ENCODE measurements at regions not wholly inside any gene's neighbourhood (a gene's known extent, or its start where the extent isn't known, plus 50 kb on each side); places are given as distances from the start of the nearest gene placed in this dataset.
A peak's percentile ranks its signal among the peaks of the same experiment; 100 is the strongest.

- Histone ChIP-seq H3K4me3 (ENCODE audit: low read depth, low read length) (no peak overlapping the region), H3K27ac (ENCODE audit: extremely low read depth, low read depth, low read length) (no peak overlapping the region), H3K36me3 (ENCODE audit: control insufficient read depth in 2 of 2, insufficient read depth in 1 of 2, low read length in 2 of 2) (no peaks in the 10 kb centered on the region), H3K9me3 (ENCODE audit: control insufficient read depth, insufficient read depth, low read depth, low read length) (no peaks in the 10 kb centered on the region; the same call in 1 of the 2 replicates), H3K4me1 (ENCODE audit: control insufficient read depth, insufficient read depth, low read length) (no peaks in the 10 kb centered on the region)
- ChIA-PET POLR2A (no interaction called here), CTCF (interaction anchor here (1.2 to 5.5 kb wide), 3 partner anchors 10 to 890 kb away, joined by 4 to 40 read pairs (median 4); no protein-coding TSS in a partner anchor)
- TF ChIP-seq ZNF391 (tag by site-specific recombination; IDR thresholded peaks at IDR 0.05; ENCODE audit: borderline replicate concordance, low read depth) = no peak
- TF ChIP-seq ZNF335 (tag by site-specific recombination; conservative IDR thresholded peaks at IDR 0.05) = no peak
- TF ChIP-seq ZNF2 (tag by site-specific recombination; IDR thresholded peaks at IDR 0.05) = no peak
- no peak for TF ChIP-seq YY1 (tag by site-specific recombination; IDR thresholded peaks at IDR 0.05)
- TF ChIP-seq ZNF521 (tag by site-specific recombination; IDR thresholded peaks at IDR 0.05) = no peak
Measured at GRCh38 chr6:84432619-84433018, 205.2 kb upstream of the CEP162 start.

DNA sequence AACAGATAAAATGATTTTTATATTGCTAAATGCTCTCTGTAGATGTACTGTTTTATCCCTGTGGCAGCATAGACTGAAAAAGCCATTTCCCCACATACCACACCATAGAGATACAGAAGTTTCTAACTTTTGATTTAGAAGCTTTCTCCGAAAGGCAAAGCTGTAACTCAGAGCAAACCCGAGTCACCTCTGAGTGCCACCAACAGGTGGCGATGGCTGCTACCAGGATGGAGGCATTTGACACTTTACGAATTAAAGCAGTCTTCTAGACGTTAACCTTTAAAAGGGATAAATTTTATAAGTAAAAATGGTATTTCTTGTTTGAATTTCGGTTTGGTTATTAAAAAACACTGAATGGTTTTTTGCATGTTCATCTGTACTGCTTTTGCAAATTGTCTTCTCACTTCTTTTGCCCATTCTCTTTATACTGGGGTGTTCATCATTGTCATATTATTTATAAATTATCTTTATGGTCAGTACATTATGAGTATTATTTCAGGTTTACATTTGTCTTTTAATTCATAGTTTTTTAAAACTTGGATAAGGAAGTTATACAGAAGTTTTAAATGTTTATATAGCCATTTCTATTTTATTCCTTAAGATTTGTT is 201.0 kb upstream of the CEP162 start:
- H3K4me1 ChIP-seq (ENCODE audit: control insufficient read depth, insufficient read depth, low read length) = peaks cover 11% of the 10 kb centered on the region
- H3K36me3 ChIP-seq (ENCODE audit: control insufficient read depth in 2 of 2, insufficient read depth in 1 of 2, low read length in 2 of 2) = no peaks in the 10 kb centered on the region
- POLR2A ChIA-PET = no interaction called here
- CTCF ChIA-PET = interaction anchor here (0.5 to 1.9 kb wide), 27 partner anchors 9 to 1291 kb away, joined by 3 to 12 read pairs (median 4); no protein-coding TSS in a partner anchor
- no peak overlapping the region for H3K27ac ChIP-seq (ENCODE audit: extremely low read depth, low read depth, low read length)
- TF ChIP-seq ZNF791 (tag by site-specific recombination; IDR thresholded peaks at IDR 0.05) (no peak), ZNF530 (tag by site-specific recombination; IDR thresholded peaks at IDR 0.05; ENCODE audit: low read depth) (no peak), SCRT2 (tag by site-specific recombination; IDR thresholded peaks at IDR 0.05) (peak; percentile 89), ZNF10 (tag by site-specific recombination; IDR thresholded peaks at IDR 0.05) (no peak), MEIS1 (CRISPR knock-in tag; IDR thresholded peaks at IDR 0.05; ENCODE audit: borderline replicate concordance) (no peak), ZNF660 (tag by site-specific recombination; IDR thresholded peaks at IDR 0.05) (peak; percentile 57; the same call in 1 of the 2 replicates), ZNF239 (tag by site-specific recombination; IDR thresholded peaks at IDR 0.05) (no peak), ZNF362 (tag by site-specific recombination; IDR thresholded peaks at IDR 0.05) (no peak), KLF10 (tag by site-specific recombination; IDR thresholded peaks at IDR 0.05) (no peak), ZNF2 (tag by site-specific recombination; IDR thresholded peaks at IDR 0.05) (no peak), ZNF654 (tag by site-specific recombination; IDR thresholded peaks at IDR 0.05; ENCODE audit: low read depth) (peak; percentile 62), PRDM1 (tag by site-specific recombination; IDR thresholded peaks at IDR 0.05) (peak; percentile 66)
- TF ChIP-seq, protein P1, sequence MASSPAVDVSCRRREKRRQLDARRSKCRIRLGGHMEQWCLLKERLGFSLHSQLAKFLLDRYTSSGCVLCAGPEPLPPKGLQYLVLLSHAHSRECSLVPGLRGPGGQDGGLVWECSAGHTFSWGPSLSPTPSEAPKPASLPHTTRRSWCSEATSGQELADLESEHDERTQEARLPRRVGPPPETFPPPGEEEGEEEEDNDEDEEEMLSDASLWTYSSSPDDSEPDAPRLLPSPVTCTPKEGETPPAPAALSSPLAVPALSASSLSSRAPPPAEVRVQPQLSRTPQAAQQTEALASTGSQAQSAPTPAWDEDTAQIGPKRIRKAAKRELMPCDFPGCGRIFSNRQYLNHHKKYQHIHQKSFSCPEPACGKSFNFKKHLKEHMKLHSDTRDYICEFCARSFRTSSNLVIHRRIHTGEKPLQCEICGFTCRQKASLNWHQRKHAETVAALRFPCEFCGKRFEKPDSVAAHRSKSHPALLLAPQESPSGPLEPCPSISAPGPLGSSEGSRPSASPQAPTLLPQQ (tag by site-specific recombination; IDR thresholded peaks at IDR 0.05) = peak; percentile 59; the same call in 1 of the 2 replicates
- H3K4me3 ChIP-seq (ENCODE audit: low read depth, low read length) = no peak overlapping the region
- H3K9me3 ChIP-seq (ENCODE audit: control insufficient read depth, insufficient read depth, low read depth, low read length) = no peaks in the 10 kb centered on the region

DNA sequence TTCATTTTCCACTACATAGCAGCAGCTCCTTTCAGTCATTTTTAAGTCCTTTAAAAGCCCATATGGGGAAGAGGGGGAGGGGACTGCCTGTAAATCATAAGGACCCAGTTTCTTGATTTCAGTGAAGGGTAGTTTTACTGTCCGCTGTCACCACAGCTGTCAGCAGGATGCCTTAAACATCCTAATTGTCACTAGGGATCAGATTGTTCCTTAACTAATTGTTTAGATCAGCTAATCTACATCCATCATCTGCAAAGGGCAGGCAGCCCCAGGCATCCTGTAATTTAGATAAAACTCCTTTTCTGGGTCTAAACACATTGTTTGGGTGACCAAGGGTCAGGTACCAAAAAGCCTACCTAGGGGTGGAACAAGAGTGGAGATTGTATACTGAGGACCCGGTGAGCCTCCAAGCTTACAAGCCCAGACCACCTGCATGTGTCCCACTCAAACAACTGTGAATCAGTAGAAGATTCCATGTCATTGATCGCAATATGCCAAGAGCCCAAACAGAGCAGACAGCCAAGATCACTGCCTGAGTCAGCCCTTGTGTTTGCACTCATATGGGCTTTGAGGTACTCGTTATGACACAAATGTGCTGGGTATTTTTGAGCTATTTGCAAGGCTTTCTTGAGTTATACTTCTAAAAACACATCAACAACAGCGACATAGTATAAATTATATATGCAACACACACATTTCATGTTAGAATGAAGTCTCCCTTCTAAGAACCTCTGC is 198.7 kb upstream of the CEP162 start:
- H3K4me3 ChIP-seq (ENCODE audit: low read depth, low read length) = no peak overlapping the region
- H3K4me1 ChIP-seq (ENCODE audit: control insufficient read depth, insufficient read depth, low read length) = peaks cover 11% of the 10 kb centered on the region
- H3K36me3 ChIP-seq (ENCODE audit: control insufficient read depth in 2 of 2, insufficient read depth in 1 of 2, low read length in 2 of 2) = no peaks in the 10 kb centered on the region
- no peaks in the 10 kb centered on the region for H3K9me3 ChIP-seq (ENCODE audit: control insufficient read depth, insufficient read depth, low read depth, low read length)
- no peak overlapping the region for H3K27ac ChIP-seq (ENCODE audit: extremely low read depth, low read depth, low read length)
- POLR2A ChIA-PET = interaction anchor here (0.7 kb wide), 1 partner anchor 343 kb away, joined by 3 read pairs; no protein-coding TSS in a partner anchor
- CTCF ChIA-PET = interaction anchor here (0.5 to 2.4 kb wide), 19 partner anchors 11 to 1428 kb away, joined by 3 to 9 read pairs (median 3); no protein-coding TSS in a partner anchor
- TF ChIP-seq PRDM6 (tag by site-specific recombination; IDR thresholded peaks at IDR 0.05) = peak; percentile 68
- TF ChIP-seq ZNF768 (tag by site-specific recombination; IDR thresholded peaks at IDR 0.05) = no peak
- TF ChIP-seq, protein P2, sequence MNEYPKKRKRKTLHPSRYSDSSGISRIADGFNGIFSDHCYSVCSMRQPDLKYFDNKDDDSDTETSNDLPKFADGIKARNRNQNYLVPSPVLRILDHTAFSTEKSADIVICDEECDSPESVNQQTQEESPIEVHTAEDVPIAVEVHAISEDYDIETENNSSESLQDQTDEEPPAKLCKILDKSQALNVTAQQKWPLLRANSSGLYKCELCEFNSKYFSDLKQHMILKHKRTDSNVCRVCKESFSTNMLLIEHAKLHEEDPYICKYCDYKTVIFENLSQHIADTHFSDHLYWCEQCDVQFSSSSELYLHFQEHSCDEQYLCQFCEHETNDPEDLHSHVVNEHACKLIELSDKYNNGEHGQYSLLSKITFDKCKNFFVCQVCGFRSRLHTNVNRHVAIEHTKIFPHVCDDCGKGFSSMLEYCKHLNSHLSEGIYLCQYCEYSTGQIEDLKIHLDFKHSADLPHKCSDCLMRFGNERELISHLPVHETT (tag by site-specific recombination; IDR thresholded peaks at IDR 0.05) = no peak
- peak; percentile 41; the same call in 1 of the 2 replicates for TF ChIP-seq ZNF335 (tag by site-specific recombination; conservative IDR thresholded peaks at IDR 0.05)

All from HEK293 (cell line).